Hematopoietic multipotent progenitor cell treated with erythropoietin and hydrocortisone succinate and interleukin-3 and kit ligand, for 4 days (in vitro differentiated cells): ENCODE measurements at regions not wholly inside any gene's neighbourhood (a gene's known extent, or its start where the extent isn't known, plus 50 kb on each side); places are given as distances from the start of the nearest gene placed in this dataset.

ENCODE experiments used
- DNase-seq: peaks from one replicate; pipeline ENCODE4 v3.0.0-alpha.2; 2015

DNA sequence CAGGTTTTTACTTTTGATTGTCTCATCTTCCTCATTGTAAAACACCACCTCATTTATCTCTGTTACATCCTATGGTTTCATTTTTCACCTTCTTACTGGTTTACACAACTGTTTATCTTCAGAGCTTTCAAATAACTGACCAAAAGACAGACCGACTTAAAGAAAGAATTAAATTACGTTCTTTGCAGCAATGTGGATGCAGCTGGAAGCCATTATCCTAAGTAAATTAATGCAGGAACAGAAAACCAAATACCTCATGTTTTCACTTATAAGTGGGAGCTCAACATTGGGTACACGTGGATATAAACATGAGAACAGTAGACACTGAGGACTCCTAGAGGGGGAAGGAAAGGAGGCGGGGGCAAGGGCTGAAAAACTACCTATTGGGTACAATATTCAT lies 729.0 kb upstream of the USP15 start:
- no peak for DNase-seq

DNA sequence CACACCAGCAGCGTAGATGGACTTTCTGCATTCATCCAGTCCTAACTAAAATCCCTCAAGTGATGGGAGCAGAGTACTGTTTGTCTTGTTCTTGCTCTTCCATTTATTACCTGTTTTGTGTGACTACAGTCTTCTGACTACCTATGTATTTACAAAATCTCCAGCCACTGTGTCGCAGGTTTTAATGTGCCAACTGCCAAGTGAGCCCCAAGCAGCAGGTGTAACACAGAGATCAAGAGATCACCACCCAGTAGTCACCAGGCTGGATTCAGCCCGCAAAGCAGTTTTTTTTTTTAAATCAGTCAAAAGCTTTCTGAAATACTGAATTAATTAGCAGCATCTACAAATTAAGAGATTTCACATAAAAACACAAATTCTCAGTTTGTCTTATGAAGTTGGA lies 724.1 kb upstream of the USP15 start:
- no peak for DNase-seq

DNA sequence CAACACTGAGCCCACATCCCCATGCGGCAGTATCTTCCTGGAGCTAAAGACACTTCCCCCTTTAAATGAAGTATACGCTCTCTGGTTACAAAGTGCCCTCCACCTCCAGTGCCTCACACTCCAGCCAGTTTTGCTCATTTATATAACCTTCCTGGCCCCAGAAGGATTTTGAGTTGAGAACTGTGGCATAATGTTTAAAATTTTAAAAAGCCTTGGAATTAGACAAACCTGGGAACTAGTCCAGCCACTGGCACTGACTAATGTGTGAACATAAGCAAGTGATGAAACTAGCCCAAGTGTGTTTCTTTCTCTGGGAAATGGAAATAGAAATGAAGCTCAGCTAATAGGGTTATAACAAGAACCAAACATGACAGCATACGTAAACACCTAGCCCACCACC lies 723.7 kb upstream of the USP15 start:
- no peak for DNase-seq

DNA sequence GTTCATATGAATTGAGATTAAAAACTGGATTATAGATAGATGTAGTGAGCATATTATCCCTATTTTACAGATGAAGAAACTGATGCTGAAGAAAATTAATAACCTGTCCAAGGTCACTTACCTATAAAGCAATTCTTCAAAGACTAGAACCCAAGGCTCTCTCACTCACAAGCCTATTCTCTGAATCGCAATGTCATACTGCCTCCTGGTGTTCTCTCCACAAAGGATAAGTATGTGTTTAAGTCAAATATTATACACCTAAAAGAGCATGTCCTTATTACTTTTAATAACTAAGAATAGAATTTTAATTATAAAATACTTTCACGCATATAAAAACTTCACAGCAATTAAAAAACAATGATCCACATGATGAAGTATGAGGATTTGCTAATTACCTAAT lies 721.3 kb upstream of the USP15 start:
- peak; percentile 36 for DNase-seq

DNA sequence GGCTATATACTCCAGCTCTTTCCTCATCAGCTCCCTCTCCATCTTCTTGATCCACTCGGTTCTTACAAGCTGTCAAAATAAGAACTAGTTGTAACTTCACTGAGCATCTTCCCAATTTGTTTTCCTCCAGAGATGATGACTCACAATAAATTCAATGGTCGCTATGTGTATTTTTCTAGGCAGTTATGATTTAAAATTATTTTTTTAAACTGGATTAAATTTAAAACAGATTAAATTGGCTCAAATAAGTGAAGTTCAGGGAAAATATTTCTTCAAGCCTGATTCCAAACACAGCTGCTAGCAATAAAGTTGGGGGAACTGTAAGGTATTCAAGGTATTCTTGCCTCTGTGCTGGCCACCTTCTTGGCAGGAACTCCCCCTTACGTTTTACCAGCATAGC lies 717.7 kb upstream of the USP15 start:
- no peak for DNase-seq

DNA sequence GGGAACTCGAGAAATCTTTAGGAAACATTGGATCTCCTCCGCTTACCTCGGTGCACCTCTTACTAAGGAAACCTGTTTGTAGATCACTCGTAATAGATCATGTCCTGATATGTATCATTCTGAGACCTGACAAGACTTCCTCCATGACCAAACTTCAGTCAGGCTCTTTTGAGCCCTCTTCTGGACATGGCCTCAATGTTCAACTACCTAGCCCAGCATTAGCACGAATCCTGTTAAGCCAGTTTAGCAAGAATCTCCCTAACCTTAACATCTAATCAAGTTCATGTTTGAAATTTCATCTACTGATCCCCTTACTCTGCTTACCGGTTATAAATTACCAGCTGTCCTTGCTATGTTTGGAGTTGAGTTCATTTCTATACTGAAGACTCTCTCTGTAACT lies 713.9 kb upstream of the USP15 start:
- DNase-seq, result peak; percentile 2

DNA sequence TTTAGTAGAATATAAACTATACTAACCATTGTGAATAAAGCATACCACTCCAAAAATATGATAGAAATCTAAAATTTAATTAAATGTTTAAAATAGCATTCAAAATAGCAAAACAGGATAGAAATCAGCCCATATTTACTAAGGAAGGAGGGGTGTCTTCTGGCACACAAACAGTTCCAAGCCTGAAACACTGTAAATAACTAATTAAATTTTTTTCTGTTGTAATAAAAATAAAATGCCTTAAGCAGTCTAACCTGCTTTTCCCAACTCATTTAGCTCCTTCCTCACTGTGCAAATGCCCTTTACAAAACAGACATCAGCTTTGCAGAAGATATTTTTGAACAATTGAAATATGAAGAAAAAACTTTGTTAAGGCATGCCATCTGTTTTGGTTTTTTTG lies 707.1 kb upstream of the USP15 start:
- no peak for DNase-seq

DNA sequence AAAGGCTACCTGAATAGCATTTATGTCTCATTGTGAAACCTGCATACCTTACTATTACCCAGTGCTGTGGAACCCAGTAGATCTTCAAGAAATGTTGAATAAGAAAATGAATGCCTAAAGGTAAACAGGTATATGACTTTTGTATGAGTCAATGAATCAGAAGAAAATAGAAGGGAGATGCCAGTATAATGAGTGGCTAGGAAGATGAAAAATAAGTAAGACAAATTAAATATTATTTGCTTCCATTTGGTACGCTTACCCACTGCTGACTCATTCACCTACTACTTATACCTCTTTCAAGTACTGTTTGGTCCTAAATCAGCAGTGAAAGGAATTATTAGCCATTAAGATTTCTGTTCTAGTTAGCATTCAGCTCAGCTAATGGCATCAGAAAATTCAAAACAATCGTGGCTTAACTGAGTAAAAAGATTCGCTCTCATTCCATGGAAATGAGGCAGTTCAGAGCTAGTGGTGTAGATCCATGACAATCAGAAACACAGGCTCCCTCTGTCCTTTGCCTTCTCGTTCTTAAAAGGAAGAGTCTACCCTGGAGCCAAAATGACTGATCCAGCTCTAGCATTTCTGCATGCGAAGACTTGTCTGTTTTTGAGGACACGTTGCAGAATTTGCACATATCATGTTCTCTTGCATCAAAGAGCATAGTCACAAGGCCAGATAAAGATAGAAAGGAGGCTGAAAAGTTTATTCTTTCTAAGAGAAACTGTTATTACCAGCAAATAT lies 705.8 kb upstream of the USP15 start:
- no peak for DNase-seq

DNA sequence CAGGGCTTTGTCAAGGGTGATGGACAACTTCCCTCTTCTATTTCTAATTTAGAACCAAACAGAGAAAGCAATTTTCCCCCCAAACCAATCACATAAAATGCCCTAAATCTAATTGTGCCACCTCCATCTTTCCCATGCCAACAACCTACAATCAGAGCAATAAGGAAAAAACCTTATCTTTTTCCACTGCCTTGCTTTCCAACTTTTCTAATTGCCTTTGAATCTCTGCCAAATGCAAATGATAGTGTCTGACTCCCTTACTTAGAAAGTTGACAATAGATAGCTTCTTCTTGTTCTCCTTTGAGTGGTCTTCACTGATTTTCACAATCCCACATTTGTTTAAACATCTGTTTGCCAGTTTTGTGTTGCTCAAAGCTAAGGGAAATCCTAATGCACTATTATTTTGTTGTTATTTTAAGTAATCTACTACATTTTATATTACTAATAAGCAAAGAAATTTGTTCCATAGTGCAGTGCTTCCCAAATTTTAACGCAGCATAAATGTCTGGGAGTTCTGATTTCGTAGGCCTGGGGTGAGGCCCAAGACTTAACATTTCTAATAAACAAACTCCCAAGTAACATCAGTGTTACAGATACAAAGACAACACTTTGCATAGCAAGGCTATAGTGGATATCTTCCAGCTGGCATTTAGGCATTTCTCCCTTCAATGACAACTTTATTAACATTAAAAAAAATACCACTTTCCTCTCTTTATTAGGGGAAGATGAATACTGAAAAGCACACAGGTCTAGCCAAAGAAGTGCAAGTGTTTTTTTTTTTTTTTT lies 696.3 kb upstream of the USP15 start:
- DNase-seq, result no peak

DNA sequence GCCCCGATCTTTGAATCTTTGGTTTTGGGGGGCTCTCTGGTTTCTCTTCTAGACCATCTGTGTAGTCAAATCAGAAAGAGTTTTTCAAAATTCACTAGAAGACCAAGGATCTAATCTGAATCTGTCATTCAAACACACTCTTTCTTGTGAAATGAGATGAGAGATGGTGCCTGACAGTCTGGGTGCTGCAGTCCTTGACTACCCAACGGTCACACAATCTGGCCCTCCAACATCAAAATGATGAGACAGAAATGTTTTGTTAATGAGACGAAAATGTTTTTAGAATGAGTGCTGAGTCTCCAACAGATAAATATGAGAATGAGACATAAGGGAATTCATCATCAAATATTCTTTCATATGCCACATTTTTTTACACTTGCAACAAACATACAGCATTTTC lies 695.7 kb upstream of the USP15 start:
- no peak for DNase-seq

DNA sequence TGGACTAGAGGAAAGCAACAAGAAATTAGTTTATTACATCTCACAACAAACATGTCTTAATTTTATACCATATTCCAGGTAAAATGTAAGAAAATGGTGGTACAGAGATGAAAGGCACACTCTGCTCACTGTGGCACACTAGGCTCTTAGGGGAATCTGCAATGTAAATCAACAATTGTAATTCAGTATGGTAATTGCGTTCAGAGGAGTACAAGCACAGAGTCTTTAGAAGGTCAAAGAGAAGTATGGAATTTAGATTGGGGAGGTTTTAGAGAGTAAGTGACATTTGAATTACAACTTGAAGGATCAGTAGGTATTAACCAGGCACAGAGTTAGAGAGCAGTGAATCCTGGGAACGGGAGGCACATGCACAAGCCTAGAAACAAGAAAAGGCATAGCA lies 694.0 kb upstream of the USP15 start:
- DNase-seq, result no peak

DNA sequence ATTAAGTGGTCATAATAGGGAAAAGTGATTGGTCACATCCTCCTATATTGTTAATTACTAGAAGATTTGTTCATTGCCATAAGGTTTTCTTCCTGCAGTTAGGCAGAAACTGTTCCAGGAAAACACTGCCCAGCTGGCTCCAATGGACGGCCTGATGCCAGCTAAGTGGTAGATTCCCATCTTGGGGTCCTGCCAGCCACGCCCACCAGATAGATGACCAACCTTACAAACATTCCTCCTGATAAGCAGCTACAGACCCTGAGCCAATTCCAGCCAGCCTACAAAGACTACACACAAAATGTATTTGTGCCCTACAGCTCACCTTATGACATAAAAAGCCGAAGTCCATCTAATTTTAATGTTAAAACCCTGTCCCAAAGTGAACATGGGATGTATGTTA lies 685.9 kb upstream of the USP15 start:
- no peak for DNase-seq

DNA sequence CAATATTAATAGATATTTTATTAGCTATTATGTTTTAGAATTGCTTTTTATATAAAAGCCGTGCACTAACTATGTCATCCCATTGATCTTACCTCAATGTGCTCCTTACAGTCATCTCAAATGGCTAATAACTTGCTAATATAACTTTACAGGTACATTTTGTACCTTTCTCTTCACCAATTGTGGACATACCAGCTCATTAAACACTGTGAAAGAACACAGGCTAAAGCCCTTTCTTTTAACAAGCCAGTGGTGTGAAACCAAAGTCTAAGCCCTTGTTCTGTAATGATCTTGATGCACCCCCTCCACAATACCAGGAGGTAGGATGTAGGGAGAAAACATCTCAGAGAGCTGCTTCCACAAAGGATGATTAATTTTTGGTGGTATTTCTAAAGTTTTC lies 675.3 kb upstream of the USP15 start:
- DNase-seq, result no peak

DNA sequence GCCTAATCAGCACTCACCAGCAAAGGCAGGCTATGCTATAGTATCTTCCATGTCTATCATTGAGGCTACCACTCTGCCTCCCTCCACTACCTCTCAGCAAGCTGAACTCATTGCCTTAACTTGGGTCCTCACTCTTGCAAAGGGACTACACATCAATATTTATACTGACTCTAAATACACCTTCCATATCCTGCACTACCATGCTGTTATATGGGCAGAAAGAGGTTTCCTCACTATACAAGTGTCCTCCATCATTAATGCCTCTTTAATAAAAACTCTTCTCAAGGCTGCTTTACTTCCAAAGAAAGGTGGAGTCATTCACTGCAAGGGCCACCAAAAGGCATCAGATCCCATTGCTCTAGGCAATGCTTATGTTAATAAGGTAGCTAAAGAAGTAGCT lies 669.3 kb upstream of the USP15 start:
- peak; percentile 22 for DNase-seq

DNA sequence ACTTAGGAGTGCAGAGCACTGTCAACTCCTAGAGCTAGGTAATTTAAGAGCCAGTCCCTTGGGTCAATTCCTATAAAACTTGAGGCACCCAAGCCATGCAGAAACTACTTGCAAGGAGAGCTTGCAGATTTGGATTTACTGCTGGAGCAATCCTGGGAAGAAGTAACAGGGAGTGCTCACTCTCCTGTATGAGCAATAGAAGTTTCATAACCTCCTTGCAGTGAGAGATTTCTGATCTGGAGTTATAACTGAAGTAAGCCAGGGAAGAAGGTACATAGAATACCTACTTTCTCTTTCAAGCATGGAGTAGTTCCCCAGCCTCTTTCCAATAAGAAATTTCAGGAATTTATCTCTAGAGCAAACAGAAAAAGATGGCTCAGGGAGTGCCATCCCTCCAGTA lies 650.1 kb upstream of the USP15 start:
- no peak for DNase-seq

DNA sequence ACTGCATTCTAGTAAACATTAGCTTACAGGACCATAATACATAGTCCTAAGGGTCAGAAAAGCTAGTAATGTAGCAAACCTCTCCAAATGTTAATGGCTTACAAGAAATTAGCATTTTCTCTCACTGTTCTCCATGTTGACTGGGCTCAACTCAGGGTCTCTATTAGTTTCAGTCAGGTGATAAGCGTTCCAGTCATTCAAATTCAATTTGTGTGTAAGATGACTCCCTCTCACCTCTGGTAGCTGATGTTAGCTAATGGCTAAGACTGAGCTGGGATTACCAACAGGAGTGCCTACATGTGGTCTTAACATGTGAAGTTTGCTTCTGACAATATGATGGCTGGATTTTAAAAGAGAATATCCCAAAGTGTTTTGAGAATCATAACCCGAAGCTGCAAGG lies 630.5 kb upstream of the USP15 start:
- DNase-seq, result no peak

DNA sequence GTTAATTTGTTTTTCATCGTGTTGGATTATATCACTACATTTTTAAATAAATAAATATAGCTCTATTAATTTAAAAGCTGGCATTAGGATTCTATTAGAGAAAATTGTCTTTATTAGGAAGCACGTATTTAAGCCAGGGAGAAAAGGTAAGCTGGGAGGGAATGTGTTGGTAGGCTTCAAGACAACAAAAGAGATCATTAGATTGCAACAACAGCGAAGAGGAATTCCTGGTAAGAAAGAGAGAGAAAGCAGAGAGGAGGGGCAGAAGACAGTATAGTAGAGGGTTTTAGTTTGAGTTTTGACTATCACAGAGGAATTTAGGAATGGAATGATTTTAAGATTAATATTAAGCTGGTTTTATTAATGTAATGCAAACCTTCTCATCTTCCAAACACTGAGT lies 613.6 kb upstream of the USP15 start:
- DNase-seq, result no peak

DNA sequence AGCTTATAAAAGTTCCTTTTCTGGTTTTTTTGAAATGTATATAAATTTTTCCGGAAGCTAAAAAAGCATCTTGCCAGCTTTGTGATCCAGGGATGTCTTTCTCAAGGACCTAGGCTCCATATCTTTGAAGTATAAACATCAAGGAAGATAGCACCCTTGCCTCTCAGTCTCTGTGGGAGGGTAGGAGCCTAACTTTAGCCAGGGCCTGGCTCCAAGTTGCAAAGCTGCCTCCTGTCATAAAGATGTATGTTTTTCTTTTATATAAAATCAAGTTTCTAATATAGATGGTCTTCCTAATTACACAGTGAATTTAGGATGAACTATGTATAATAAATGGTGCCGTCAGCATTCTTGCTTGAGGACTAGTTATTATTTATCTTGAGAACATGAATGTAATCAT lies 612.6 kb upstream of the USP15 start:
- DNase-seq, result no peak

DNA sequence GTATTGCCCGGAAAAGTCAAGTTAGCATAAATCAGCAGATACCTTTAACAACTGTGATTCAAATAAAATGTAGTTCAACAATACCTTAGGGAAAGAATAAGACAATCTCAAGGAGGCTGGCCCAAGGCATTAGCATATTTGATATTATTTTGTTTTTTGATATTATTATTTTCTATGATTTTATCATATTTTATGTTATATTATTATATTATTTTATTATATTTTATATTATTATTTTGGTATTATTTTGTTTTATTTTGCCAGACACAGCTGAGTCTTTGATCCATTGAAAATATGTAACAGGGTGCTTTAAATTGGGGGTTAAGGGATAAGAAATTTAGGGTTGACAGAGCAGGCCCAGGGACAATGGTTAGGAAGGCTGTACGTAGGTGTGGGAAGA lies 607.9 kb upstream of the USP15 start:
- DNase-seq, result no peak

DNA sequence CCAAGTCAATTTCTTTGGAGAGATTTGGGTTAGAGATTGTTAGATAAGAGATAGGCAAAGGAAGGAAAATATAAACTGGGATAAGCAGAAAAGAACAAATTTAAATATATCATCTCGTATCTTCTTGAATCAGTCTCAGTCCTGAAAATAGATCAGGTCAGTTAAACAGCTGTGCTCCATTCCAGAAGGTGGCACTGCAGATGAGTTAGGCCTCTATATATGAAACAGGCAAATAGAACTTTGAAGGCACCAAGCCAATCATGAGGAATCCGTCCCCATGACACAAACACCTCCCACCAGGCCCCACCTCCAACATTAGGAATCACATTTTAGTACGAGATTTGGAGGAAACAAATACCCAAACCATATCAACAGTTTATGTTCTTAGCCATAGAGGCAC lies 605.5 kb upstream of the USP15 start:
- DNase-seq, result peak; percentile 47

DNA sequence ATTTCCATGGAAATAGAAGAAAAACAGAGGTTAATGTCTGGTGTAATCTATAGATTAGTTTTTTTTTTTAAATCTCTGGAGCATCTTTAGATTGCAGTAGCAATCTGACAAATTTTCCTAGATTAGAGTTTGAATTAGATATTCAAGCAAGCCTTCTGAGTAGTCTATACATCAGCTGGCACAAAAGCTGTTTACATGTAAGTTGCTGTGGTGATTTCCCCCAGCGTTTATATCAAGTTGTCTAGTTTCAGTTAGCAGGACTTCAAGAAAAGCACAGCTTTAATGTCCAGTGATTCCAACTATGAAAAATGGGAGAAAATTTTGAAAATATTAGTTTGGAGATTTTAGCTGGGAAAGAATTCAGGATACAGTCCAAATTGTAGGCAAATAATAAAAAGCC lies 605.0 kb upstream of the USP15 start:
- DNase-seq, result no peak

DNA sequence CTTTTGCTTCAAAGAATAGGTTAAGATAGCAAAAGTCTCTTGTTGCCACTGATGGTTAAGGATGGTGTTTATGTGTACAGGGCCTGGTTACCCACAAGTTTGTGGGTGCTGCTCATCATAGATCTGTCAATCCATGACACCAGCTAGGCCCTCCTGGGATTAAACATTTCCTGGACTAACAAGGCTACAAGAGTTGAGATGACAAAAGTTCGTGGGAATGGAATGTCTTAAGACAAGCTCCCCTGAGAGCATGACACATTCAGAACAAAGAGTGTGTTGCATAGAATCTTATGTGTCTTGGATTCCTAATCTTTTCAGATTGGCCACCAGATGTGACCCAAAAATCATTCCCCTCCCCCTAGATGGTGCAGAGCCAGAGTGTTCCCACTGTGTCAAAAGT lies 592.5 kb upstream of the USP15 start:
- DNase-seq, result no peak

DNA sequence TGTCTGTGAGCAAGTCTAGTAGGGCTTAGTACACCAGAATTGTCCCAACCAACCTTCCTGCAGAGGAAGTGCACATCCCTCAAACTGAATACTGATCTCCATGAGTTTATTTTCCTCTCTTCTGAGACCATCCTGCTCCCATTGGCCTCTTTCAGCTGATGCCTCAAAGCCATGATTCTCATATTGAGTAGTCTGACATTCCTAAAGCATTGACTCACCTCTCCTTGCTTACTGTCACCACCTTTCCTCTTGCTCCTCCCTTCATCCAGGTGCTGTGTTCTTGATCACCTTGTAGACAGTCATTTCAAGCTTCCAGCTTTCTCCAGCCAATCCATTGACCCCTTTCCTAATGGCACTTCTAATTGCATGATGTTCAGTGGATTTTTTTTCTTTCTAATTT lies 583.7 kb upstream of the USP15 start:
- DNase-seq, result no peak

DNA sequence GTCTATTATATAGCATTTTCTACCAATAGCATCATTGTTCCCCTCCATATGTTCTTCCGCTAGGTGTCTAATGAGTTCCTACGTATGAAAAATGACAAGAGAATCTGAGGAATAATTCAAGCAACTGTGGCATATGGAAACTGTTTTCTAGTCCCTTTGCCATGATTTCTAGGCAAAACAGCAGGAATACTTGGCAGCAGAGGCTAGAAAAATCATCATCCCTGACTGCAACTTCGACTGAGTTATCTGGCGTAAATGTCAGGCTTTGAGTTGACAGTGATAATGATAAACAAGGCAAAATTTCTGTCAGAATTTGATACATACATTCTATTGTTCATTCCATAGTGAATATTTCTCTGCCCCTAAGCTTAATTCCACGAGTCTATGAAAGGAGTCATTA lies 572.8 kb upstream of the USP15 start:
- DNase-seq, result no peak

DNA sequence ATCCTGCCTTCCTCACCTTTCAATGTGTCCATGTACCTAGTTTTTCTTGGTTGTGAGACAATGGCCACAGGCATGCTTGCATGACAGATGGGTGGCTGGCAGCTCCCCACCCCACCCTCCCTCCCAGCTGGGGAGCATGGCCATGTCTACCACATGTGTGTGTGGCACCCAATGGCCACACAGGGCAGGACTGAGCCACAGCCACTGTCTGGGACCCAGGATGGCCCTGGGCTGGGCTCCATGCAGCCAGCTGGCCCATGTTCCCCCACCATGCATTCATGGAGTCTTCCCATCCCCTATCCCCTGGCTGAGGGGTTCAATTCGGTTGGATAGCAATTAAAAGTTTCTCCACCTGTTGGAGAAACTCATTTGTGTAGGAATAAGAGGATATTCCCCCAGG lies 566.0 kb upstream of the USP15 start:
- no peak for DNase-seq
